Activated CD8-positive, alpha-beta memory T cell treated with anti-CD3 and anti-CD28 coated beads for 24 hours (primary cell): ENCODE measurements at regions not wholly inside any gene's neighbourhood (a gene's known extent, or its start where the extent isn't known, plus 50 kb on each side); places are given as distances from the start of the nearest gene placed in this dataset.
A peak's percentile ranks its signal among the peaks of the same experiment; 100 is the strongest.

Experiments used
- DNase-seq: peaks from one replicate; pipeline ENCODE4 v3.0.0-alpha.2; 2020

DNA sequence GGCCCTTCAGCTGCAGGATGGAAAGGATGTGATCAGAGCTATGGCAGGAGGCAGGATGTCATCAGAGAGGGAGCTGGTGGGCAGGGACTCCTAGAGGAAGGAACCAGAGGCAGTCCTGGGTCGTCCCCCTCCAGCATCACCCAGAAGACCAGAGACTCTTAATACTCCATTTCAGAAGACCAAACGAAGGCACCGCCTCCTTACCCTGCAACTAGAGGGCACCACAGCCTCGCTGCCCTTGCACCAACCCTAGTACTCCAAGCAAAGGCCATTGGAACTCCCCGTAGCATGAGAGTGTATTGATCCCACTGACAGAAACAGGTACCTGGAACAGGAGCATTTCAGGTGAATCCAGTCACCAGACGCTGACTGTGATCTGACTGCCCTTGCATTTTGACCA is 598.1 kb downstream of the NPHP4 start:
- DNase-seq, result no peak

DNA sequence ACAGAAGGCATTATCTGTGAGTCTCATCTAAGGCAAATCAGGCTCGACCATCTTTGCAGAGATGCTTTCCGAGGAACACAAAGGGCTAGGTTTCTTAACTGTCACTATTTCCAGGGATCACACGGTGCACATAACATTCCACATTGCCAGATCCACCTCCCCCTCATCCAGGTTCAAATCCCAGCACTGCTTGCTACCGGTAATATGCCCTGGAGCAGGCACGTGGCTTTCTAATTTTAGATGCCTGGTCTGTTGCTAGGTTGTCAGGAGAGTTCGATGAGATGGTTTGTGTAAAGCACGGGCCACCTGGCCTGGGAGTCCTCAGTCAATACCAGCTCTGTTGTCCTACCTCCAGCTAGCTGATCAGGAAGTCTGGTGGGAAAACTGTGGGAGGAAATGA is 598.6 kb downstream of the NPHP4 start:
- no peak for DNase-seq

DNA sequence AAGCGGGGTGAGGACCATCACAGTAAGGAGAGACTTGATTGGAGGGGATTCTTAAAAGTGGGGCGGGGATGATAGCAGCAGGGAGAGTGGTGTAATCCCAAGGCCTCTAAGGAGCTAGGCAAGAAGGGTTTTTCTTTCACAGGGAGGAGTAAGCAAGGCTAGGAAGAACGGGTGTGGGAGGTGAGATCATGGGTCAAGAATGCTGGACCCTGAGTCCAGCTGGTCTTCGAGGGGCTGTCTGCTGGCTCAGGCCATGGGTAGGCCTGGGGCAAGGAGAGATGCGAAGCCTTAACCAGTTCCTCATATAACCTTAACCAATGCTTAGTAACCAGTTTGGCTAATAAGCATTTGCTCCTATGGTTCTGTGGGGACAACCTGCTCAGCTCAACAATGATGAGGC is 599.1 kb downstream of the NPHP4 start:
- no peak for DNase-seq

DNA sequence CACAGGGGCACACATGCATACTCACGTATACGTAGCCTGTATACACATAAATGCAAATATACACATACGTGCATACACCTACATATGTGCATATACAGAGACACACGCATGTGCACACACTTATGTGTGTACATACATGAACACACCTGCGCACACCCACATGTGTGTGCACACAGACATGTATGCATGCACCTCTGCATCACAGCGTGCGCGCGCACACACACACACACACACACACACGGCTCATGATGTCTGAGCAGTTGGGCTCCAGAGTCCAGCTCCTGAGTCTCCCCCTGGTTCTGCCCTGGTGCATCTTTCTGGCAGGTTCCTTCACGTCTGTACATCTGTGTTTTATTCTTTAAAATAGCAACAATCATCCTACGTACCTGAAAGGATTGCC is 600.5 kb downstream of the NPHP4 start:
- no peak for DNase-seq

DNA sequence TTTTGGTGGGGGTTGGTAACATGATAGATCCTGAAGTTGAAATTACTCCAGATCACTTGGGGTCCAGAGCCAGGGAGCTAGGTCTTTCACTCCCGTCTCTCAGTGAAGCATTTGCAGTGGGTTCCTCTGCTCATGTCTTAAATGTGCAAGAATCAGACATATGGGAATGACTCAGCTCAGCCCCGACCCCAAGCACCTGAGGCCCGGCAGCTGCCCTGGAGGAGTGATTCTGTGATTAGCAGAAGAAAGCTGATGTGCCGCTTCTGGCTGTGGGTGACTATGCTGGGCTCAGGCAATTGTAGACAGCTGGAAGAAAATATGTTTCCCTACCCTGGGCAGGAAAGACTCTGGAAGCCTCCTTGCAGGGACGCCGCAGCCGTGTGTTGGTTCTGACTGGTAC is 601.7 kb downstream of the NPHP4 start:
- no peak for DNase-seq

DNA sequence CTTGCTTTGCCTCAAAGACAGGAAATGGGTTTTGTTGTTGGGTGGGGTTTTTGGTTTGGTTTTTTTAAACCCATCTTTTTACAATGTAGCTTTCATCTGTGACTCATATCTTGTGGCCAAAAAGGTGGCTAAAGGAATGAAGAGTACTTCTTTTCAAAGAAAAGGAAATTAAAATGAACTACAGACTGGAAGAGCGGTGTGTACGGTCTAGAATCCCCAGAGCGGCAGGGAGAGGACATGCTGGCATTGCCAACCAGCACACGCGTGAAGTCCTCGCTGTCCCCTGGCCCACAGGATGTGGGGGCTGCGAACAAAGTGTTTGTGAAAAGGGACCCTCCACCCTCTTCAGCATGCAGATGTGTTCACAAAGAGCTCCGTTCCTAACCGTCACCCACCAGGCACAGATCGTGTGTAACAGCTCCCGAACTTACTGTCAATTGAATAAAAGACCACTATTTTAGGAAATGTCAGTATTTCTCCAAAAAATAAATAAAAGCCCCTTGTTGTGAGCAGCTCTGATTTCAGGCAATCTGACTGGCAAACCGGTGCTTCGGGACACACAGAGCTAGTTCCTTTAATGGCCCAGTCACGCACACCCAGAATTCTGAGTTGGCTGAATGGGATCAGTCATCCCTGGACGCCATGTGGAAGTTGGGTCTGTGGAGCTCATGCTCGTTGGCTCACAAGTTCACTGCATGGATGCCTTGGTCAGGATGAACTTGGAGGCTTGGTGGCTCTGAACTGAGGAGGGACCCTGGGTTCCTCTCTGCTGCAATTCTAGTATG is 602.9 kb downstream of the NPHP4 start:
- DNase-seq, result peak; percentile 64

DNA sequence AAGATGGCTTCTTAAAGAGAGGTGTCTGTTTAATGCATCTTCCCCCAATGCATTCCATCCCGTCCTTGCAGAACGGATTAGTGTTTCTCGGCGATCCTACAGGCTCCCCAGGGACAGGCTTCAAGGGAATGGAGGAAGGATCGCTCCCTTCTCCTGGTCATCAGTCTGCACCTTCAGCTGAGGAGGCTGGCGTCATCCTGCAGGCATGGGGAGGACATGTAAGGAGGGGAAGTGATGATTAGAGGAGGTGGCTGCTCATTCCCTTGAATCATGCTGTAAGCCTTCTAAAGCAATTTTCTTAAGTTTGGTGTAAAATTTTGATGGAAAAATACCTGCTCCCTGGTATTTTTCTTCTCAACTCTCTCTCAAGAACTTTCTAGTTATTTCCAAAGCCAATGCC is 603.6 kb downstream of the NPHP4 start:
- no peak for DNase-seq

DNA sequence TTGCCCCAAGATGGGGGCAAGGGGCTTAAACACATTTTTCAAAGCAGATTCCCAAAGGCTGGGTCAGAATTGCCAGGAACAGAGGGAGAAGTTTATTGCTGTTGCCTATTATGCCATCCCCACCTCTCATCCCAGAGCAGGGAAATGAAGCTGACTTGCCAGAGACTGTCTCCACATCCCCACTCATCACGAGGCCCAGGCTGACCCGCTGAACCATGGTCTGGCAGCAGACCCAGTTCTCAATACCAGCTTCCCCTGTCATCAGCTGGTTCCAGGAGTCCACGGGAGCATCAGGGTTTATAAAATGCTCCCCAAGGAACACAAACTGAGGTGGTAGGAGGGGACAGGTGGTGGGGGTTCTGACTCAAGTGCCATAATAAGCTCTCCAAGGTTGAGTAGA is 605.9 kb downstream of the NPHP4 start:
- DNase-seq, result no peak

DNA sequence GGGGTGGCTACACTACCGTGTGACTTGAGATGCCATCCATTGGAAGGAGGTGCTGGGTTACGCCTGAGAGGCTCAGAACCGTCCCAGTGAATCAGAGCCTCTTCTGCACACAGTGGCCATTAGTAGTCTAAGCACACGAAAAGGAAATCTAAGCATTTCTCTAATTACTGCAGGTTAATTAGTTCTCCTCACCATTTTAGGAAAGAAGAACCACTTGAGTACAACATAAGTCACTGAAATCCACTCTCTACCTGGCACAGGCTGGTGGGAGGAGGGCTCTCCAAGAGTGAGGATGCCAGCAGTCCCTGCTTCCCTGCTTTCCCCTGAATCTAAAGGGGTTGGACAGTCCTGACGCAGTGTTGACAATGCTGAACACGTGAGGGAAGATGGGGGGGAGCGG is 606.3 kb downstream of the NPHP4 start:
- DNase-seq, result no peak

DNA sequence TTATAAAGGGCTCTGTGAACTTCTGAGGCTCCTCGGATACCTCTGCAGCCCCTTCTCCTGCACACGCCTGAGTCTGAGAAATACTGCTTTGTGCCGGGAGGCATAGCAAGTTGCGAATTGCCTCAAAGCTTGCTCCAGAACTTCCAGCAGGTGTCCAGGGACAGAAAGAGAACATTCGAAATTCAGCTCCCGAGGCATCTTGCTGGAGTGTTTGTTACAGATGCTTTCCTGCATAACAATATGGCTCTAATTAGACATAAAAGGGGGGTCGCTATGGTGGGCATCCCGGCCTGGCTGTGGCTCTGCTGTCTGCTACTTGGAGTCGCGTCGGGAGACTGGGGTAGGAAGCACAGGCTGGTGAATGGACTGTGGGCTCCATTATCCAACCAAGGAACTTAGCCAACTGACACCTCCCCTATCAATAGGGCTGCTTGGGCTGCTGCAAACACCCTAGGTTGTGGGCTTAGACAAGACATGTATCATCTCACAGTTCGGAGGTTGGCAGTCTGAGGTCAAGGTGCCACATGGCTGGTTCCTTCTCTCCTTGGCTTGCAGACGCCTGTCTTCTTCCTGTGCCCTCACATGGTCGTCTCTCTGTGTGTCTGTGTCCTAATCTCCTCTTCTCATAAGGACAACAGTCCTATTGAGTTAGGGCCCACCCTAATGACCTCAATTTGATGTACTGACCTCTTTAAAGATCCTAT is 607.0 kb downstream of the NPHP4 start:
- DNase-seq, result no peak

DNA sequence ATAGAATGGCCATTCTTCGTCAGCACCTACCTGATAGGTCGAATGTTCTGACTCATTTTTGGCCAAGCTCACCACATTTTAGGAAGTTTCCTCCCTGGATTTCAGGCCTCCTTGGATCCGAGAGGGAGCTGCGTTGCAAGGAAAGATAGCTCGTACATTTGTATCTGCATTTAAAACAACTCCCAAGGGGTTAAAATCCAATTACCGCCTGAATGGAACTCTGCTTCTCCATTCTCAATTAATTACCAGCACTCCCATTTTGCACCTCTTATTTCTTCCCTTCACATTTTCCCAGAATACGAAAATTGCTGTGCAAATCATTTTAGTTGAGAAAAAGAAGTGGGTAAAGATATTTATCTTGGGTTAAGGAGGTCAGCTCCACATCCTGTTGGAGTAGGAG is 610.7 kb downstream of the NPHP4 start:
- DNase-seq, result no peak

DNA sequence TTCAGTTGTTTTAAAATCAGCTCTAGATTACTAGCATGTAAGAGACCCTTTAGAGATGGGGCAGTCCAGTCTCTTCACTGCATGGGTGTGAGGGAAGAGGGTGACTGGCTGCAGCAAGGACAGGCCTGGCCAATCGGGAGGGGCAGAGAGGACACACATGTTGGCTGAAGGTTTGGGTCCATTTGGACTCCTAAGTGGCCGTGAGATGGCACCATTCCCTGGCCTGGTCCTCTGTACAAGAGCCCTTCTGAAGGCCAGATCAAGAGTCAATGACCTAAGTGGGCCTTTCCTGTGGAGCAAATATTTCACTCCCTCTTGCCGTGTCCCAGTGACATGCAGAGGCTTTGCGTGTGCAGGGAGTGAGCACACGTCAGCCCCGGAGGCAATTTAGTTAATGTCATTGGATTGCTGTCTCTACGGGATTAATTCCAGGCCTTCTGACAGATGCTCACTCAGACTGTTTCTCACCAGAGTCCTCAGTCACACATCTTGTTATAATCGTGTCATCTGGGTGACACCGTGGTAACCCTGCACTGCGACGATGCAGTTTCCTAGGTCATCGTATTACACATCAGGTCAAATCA is 613.0 kb downstream of the NPHP4 start:
- DNase-seq, result no peak

DNA sequence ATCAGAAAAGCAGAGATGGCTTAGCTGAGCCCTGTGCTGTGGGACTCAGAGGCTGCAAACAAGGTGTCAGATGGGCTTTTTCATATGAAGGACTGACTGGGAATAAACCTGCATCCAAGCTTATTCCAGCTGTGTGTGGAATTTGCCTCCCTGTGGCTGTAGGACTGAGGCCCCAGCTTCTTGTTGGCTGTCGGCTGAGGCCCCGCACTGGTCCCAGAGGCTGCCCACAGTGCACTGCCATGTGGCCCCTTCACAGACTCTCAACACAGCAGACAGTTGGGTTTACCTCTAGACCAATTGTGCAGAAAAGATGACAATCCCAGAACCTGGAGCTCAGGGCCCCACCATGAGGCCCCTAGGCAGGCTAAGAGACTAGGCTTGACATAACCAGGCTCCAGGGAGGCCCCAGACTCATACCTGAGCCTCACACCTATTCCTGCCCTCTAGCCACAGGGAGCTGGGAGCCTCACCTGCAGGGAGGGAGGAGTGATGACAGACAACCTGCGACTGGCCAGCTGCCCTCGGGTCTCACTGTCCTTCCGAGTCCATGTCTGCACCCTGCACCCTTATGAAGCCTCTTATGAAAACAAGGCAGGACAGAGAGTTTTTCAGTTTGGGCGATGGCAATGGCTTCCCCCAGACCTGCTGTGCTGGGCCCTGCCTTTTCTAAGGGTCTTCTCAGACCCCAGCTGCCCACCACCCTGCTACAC is 615.5 kb downstream of the NPHP4 start:
- no peak for DNase-seq

DNA sequence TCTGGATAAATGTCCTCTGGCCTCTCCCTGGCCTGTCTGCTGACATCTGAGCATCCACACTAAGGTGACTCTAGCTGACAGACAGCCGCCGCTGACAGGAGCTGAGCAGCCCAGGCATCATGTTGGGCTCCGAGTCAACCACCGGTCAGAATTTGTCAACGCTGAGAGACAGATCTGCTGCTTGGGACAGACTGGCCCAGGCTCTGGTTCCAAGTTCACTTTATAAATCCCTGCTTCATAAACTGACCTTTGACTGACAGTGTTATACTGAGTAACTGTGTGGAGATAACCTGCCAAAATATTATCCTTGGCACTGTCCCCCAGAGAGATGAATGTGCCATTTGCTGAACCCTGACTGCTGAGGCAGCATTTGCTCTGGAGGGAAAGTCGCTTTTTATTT is 616.7 kb downstream of the NPHP4 start:
- DNase-seq, result no peak

DNA sequence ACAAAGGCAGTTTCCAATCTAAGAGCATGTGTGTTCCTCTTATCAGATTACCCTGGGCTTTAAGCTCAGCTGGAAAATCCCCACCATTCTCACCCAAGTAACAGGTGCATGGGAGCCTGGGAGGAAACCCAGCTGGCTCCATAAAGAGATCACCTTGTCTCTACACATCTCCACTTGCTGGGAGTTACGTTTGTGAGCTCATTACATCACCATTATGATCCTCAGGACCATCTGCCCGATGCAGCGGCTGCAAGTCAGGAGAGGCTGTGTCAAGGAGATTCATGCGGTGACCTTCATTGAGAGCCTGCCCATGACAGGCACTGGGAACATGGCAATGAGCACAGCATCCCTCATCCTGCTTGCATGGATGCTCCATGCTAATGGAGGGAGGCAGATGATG is 618.0 kb downstream of the NPHP4 start:
- no peak for DNase-seq

DNA sequence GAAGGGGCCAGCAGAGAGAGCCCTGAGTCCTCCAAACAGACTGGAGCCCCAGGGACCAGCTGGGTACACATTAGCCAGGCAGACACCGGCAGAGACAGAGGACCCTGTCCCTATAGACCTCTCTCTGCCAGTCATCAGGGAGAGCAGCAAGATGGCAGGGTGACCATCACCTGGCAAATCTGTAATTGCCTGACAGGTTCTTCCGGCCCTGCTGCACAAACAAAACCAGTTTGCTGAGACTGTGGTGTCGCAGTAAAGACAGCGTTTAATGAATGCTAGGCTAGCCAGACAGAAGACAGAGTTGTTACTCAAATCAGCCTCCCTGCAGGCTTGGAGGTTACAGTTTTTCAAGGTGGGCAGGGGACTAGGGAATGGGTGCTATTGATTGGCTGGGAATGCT is 618.9 kb downstream of the NPHP4 start:
- no peak for DNase-seq

DNA sequence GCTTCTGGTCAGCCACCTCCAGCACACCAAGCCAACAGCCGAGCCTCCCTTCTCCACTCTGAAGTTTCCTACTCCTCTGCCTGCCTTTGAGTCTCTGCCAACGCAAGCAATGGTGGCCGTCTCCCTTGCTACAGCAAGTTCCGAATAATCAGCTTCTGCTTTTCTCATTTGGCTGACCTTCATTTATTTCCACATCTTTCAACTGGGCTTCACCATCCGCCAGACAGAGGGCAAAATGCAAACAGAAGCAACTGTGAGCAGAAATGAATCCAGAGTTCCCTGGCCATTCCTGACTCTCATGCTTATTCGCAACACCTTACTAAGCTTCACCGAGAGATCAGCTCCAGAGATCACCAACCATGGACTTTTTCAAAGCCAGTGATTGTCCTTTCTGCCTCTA is 621.0 kb downstream of the NPHP4 start:
- DNase-seq, result no peak

DNA sequence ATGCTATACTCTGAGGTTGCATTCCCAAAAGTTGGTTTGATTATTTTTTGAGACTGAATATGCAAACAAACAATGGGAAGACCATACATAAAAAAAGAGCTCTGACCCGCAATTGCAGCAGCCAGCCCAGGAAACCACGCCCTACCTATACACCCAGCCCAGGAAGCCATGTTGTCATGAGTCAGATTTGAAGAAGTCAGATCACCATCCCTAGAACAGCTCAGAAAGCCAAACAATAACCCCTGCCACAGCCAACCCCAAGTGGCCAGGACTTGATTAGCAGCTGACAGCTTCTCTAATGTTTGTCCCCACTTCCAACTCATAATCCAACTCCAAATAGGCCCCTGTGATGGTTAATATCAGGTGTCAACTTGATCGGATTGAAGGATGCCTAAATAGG is 621.9 kb downstream of the NPHP4 start:
- DNase-seq, result no peak

DNA sequence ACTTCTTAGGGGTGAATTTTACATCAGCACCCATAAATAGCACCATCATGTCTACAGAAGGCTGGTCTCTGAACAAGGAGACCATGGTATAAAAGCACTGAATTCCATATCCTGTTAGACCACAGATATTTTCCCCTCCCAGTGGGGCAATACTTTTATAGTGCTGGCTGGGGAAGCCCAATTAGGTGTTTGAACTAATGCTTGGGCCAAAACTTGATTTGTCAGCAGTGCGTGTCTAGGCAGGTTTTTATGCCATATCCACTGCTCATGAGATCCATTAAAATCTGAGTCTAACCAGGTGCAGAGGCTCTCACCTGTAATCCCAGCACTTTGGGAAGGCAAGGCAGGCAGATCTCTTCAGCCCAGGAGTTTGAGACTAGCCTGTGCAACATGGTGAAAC is 623.0 kb downstream of the NPHP4 start:
- DNase-seq, result no peak

DNA sequence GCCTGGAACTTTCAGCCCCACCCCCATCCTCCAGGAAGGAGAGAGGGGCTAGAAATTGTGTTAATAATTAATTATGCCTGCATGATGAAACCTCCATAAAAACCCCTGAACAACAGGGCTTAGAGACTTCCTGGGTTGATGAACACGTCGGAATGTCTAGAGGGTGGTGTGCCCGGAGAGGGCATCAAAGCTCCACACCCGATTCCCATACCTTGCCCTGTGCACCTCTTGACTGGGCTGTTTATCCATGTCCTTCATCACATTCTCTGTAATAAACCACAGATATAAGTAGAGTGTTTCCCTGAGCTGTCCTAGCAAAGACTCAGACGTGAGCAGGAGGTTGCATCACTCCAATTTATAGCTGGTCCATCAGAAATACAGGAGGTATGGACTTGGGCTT is 624.0 kb downstream of the NPHP4 start:
- no peak for DNase-seq

DNA sequence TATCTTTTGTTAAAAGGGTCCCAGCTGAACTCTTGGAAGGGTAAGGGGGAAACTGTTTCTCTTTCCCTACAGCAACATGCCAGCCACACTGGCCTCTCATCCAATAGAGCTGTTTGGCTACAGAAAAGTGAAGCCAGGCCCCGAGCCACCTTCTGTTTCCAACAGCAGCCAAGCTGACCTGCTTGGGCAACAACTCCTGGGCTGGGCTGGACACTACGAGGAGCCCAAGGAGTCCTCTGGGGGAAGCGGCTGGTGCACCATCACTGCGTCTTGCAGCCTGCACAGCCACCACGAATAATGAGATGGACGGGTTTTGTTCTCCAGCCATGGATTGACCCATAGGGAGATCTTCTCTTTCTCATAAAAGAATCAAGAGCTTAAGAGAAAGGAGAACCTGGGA is 624.9 kb downstream of the NPHP4 start:
- no peak for DNase-seq

DNA sequence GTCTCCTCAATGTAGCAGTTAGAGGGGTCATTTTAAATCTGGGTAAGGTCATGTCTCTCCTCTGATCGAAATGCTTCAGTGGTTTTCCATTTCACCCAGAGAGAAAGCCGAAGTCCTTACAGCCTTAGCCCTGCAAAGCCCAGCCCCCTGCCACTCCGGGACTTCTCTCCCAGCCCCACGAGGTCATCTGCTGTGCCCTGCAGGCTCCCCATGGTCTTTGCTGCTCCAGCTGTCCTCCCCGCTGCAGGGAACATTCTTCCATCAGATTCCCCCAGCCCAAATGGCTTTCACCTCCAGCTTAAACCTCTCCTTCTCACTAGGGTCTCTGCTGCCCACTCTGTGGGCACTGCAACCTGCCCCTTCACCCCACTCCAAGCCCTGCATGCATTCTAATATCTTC is 626.5 kb downstream of the NPHP4 start:
- DNase-seq, result no peak

DNA sequence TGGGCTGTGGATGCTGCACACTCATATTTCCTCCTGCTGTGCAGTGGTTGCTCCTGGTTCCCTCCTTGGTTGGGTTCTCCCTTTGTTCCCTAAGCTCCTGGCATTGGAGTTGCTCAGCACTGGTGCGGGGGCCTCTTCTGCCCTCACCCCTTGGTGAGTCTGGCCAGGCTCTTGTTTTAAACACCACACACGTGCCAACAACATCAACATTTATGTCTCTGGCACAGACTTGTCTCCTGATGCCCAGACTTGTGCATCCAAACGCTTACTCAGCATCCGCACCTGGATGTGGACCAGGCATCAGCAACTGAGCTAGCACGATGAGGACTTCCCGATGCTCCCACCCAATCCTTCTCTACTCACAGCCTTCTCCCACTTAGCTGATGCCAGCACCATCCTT is 627.6 kb downstream of the NPHP4 start:
- DNase-seq, result no peak

DNA sequence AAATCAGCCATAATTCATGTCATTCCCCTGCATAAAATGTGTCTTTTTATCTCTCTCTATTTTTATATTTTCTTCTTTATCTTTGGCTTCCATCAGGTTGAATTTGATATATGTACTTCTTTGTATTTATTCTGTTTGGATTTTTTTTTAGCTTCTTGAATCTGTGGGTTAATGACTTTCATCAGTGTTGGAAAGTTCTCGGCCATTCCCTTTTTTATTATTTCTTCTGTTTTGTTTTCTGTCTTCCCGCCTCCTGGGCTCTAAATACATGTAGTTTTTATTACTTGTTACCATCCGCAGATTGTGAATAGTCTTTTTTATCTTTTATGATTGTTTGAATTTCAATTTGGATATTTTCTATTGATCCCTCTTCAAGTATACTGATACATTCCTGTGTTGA is 637.5 kb downstream of the NPHP4 start:
- no peak for DNase-seq
